ENCODE measurements at regions not wholly inside any gene's neighbourhood (a gene's known extent, or its start where the extent isn't known, plus 50 kb on each side); places are given as distances from the start of the nearest gene placed in this dataset.

- in situ Hi-C loops (cut with MboI; ENCODE audit: low sequenced_read_pairs) = no loop called here
These were observed 193.1 kb downstream of the MAFB start for GRCh38 chr20:40495956-40496355.

GRCh38 chr20:40494248-40494647 is 194.8 kb downstream of the MAFB start:
- in situ Hi-C loops (cut with MboI; ENCODE audit: low sequenced_read_pairs) = no loop called here

GRCh38 chr20:40493549-40493948 is 195.5 kb downstream of the MAFB start:
- in situ Hi-C loops (cut with MboI; ENCODE audit: low sequenced_read_pairs) = no loop called here

- in situ Hi-C loops (cut with MboI; ENCODE audit: low sequenced_read_pairs) = no loop called here
These were observed 196.0 kb downstream of the MAFB start for GRCh38 chr20:40493071-40493470.

- in situ Hi-C loops (cut with MboI; ENCODE audit: low sequenced_read_pairs) = no loop called here
These were observed 197.9 kb downstream of the MAFB start for GRCh38 chr20:40491009-40491590.

- in situ Hi-C loops (cut with MboI; ENCODE audit: low sequenced_read_pairs) = no loop called here
These were observed 199.2 kb downstream of the MAFB start for GRCh38 chr20:40489886-40490285.

GRCh38 chr20:40488401-40488800 is 200.6 kb downstream of the MAFB start:
- in situ Hi-C loops (cut with MboI; ENCODE audit: low sequenced_read_pairs) = no loop called here

- in situ Hi-C loops (cut with MboI; ENCODE audit: low sequenced_read_pairs) = no loop called here
These were observed 202.7 kb downstream of the MAFB start for GRCh38 chr20:40486297-40486696.

GRCh38 chr20:40481743-40482458 is 207.1 kb downstream of the MAFB start:
- in situ Hi-C loops (cut with MboI; ENCODE audit: low sequenced_read_pairs) = no loop called here

- in situ Hi-C loops (cut with MboI; ENCODE audit: low sequenced_read_pairs) = no loop called here
These were observed 207.7 kb downstream of the MAFB start for GRCh38 chr20:40481337-40481736.

GRCh38 chr20:40477805-40478204 is 211.2 kb downstream of the MAFB start:
- in situ Hi-C loops (cut with MboI; ENCODE audit: low sequenced_read_pairs) = no loop called here

- in situ Hi-C loops (cut with MboI; ENCODE audit: low sequenced_read_pairs) = no loop called here
These were observed 212.6 kb downstream of the MAFB start for GRCh38 chr20:40476461-40476860.

GRCh38 chr20:40472905-40473304 is 216.1 kb downstream of the MAFB start:
- in situ Hi-C loops (cut with MboI; ENCODE audit: low sequenced_read_pairs) = no loop called here

GRCh38 chr20:40471261-40471629 is 217.8 kb downstream of the MAFB start:
- in situ Hi-C loops (cut with MboI; ENCODE audit: low sequenced_read_pairs) = no loop called here

- in situ Hi-C loops (cut with MboI; ENCODE audit: low sequenced_read_pairs) = no loop called here
These were observed 218.4 kb downstream of the MAFB start for GRCh38 chr20:40470445-40471260.

- in situ Hi-C loops (cut with MboI; ENCODE audit: low sequenced_read_pairs) = no loop called here
These were observed 220.3 kb downstream of the MAFB start for GRCh38 chr20:40468759-40469158.

GRCh38 chr20:40467703-40468411 is 221.2 kb downstream of the MAFB start:
- in situ Hi-C loops (cut with MboI; ENCODE audit: low sequenced_read_pairs) = no loop called here

- in situ Hi-C loops (cut with MboI; ENCODE audit: low sequenced_read_pairs) = no loop called here
These were observed 222.0 kb downstream of the MAFB start for GRCh38 chr20:40467067-40467466.

GRCh38 chr20:40464731-40465208 is 224.3 kb downstream of the MAFB start:
- in situ Hi-C loops (cut with MboI; ENCODE audit: low sequenced_read_pairs) = no loop called here

- in situ Hi-C loops (cut with MboI; ENCODE audit: low sequenced_read_pairs) = no loop called here
These were observed 225.9 kb downstream of the MAFB start for GRCh38 chr20:40463171-40463570.

GRCh38 chr20:40462566-40462965 is 226.5 kb downstream of the MAFB start:
- in situ Hi-C loops (cut with MboI; ENCODE audit: low sequenced_read_pairs) = no loop called here
